ENCODE measurements at regions not wholly inside any gene's neighbourhood (a gene's known extent, or its start where the extent isn't known, plus 50 kb on each side); places are given as distances from the start of the nearest gene placed in this dataset.

GRCh38 chr5:90093751-90094485 is 315.6 kb downstream of the CETN3 start:
- no peak overlapping the region for H3K4me3 ChIP-seq (replicated peaks in 1 of 3; ENCODE audit: insufficient read depth in 1 of 3, low read depth in 1 of 3, low read length in 3 of 3)
- no peak overlapping the region for H3K27ac ChIP-seq (ENCODE audit: insufficient read depth, low read depth, low read length)
- no TSS peak for BruUV-seq (replicated peaks)
- H3K4me1 ChIP-seq (ENCODE audit: control insufficient read depth, extremely low read depth, insufficient read depth, low read length) = peaks cover 2% of the 10 kb centered on the region
- TF ChIP-seq EZH2 (IDR thresholded peaks at IDR 0.05; ENCODE audit: borderline replicate concordance, low read depth, low read length, severe bottlenecking) (no peak), CTCF (IDR thresholded peaks at IDR 0.05; ENCODE audit: extremely low read depth in 1 of 2, insufficient read depth in 1 of 2, low read depth in 1 of 2, low read length in 2 of 2) (no peak), MAX (IDR thresholded peaks at IDR 0.05; ENCODE audit: insufficient read depth, insufficient read length) (no peak), JUN (IDR thresholded peaks at IDR 0.05; ENCODE audit: borderline replicate concordance, insufficient read depth, insufficient read length, low read depth) (no peak), POLR2A (IDR thresholded peaks at IDR 0.05; ENCODE audit: low read depth, low read length) (no peak), MYC (IDR thresholded peaks at IDR 0.05; ENCODE audit: low read depth, low read length) (no peak), GATA2 (IDR thresholded peaks at IDR 0.05; ENCODE audit: insufficient read depth, insufficient read length, low read depth, low read length) (no peak), POLR2AphosphoS5 (IDR thresholded peaks at IDR 0.05; ENCODE audit: insufficient read depth, low read depth, low read length) (no peak), FOS (IDR thresholded peaks at IDR 0.05; ENCODE audit: borderline replicate concordance, insufficient read depth, low read length) (no peak)
- H3K79me2 ChIP-seq (ENCODE audit: control insufficient read depth, insufficient read depth, low read length) = no peaks in the 10 kb centered on the region
- no peak for DNase-seq (ENCODE audit: low read depth, low spot score)
- H3K36me3 ChIP-seq (ENCODE audit: control insufficient read depth in 2 of 2, extremely low read depth in 1 of 2, insufficient read depth in 2 of 2, low read length in 2 of 2) = no peaks in the 10 kb centered on the region
- dilution Hi-C loops (cut with MboI; ENCODE audit: extremely low pct_ligation_motif_present, low sequenced_read_pairs) = no loop called here
- no peaks in the 10 kb centered on the region for H3K9me1 ChIP-seq (replicated peaks; ENCODE audit: control insufficient read depth, extremely low read depth, insufficient read depth, low read length)
- CTCF ChIA-PET = interaction anchor here (0.9 to 1.0 kb wide), 2 partner anchors 10 to 18 kb away, joined by 3 read pairs; no protein-coding TSS in a partner anchor
- intact Hi-C loops (cut with micrococcal nuclease) = no loop called here
- no peaks in the 10 kb centered on the region for H3K27me3 ChIP-seq (ENCODE audit: control insufficient read depth in 2 of 2, insufficient read depth in 2 of 2, low read length in 2 of 2)
- no peaks in the 10 kb centered on the region for H4K20me1 ChIP-seq (replicated peaks; ENCODE audit: control insufficient read depth, extremely low read depth, insufficient read depth, low read length)
- H3K9ac ChIP-seq (replicated peaks; ENCODE audit: extremely low read depth, insufficient read depth, low read length) = no peak overlapping the region
- H3K4me2 ChIP-seq (ENCODE audit: insufficient read depth, low read length) = no peak overlapping the region
- peak overlapping the region; percentile 38 for H2AFZ ChIP-seq (ENCODE audit: low read depth, low read length)
- POLR2A ChIA-PET = no interaction called here
- H3K9me3 ChIP-seq (replicated peaks; ENCODE audit: control insufficient read depth, insufficient read depth, low read length) = no peaks in the 10 kb centered on the region
- FAIRE-seq = no peak

All from endothelial cell of umbilical vein (primary cell).